GM12873 (cell line): ENCODE measurements at regions not wholly inside any gene's neighbourhood (a gene's known extent, or its start where the extent isn't known, plus 50 kb on each side); places are given as distances from the start of the nearest gene placed in this dataset.

ENCODE experiments used
- TF ChIP-seq, protein P1 (sequence below): IDR thresholded peaks from 2 replicates; pipeline ENCODE4 v1.5.1; 2012; ENCODE audit warnings: low read depth, mild to moderate bottlenecking, moderate library complexity, low read length, control low read depth; ENCODE audit not compliant: insufficient read depth; ENCODE audit errors: missing control alignments

DNA sequence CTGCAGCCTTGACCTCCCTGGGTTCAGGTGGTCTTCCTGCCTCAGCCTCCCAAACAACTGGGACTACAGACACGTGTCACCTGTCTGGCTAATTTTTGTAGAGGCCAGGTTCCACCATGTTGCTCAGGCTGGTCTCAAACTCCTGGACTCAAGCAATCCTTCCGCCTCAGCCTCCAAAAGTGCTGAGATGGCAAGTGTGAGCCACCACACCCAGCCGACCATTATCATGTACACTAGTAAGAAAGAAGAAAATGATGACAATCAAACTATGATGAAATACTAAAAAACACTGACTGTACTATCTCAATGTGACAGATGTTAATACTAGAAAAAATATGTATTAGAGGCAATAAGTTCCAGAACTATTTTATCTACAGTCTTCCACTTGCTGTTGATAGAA is 420.9 kb downstream of the TRIB2 start:
- TF ChIP-seq, protein P1, sequence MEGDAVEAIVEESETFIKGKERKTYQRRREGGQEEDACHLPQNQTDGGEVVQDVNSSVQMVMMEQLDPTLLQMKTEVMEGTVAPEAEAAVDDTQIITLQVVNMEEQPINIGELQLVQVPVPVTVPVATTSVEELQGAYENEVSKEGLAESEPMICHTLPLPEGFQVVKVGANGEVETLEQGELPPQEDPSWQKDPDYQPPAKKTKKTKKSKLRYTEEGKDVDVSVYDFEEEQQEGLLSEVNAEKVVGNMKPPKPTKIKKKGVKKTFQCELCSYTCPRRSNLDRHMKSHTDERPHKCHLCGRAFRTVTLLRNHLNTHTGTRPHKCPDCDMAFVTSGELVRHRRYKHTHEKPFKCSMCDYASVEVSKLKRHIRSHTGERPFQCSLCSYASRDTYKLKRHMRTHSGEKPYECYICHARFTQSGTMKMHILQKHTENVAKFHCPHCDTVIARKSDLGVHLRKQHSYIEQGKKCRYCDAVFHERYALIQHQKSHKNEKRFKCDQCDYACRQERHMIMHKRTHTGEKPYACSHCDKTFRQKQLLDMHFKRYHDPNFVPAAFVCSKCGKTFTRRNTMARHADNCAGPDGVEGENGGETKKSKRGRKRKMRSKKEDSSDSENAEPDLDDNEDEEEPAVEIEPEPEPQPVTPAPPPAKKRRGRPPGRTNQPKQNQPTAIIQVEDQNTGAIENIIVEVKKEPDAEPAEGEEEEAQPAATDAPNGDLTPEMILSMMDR: no peak

DNA sequence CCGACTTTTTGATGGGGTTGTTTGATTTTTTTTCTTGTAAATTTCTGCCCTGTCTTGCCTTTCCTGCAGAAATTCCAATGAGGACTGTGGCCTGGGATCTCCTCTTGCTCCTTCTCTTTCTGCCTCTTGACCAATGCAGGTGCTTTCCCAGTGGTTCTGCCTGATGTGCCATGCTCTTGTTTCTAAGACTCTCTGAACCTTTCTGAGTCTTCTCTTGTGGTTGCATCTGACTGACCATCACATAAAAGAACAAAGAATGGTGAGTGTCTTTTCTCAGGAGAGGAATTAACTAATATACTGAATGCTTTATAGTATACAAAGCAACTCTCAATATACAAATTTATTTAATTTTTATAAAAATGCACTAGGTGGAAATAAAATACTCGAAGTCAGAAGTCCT is 424.6 kb downstream of the TRIB2 start:
- TF ChIP-seq, protein P1: no peak

DNA sequence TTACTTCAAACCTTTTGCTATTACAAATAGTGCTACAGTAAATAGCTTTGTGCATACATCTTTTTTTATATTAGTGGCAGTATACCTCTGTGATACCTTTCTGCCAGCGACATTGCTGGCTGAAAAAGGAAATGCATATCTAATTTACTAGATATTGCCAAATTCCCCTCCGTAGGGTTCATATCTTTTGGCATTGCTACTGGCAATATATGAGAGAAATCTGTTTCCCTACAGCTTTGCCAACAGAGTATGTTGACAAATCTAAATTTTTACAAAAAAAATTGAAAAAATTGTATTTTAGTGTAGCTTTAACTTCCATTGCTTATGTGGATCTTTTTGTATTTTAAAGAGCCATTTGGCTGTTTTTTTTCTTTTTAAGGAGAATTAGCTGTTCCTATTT is 426.7 kb downstream of the TRIB2 start:
- TF ChIP-seq, protein P1: no peak

DNA sequence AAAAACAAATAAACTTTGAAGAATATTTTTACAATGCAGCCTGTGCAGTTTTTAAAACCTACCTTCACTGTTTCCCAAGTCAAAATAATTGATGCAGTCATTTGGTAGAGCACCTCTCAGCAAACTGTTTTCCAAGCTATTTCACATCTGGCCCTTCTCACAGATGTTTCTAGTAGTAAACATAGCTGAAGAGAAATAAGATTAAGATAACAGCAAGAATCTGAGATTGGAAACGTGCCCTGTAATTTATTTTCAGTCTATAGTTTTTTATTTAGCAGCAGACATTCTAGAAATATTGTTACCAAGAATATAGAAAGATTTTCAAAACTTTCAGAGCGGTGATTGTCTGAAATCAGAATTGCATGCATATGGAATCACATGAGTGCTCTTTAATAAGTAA is 440.2 kb downstream of the TRIB2 start:
- TF ChIP-seq, protein P1: no peak

DNA sequence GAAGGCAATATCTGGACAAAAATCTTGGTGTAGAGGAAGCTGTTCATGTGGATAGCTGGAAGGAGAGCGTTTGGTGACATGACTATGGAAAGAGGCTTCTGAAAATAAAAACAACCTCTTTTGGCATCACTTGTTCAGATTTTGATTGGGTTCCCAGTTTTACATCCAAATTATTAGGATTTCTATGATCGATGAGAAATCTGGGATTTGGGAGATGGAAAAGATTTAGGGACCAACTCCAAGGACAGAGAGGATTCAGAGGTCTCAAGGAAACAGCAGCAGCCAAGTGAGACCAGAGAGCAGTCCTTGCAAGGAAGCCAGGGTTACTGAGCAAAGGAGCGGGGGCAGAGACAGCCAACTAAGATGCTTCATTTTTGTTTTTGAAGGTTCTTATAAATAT is 441.7 kb downstream of the TRIB2 start:
- TF ChIP-seq, protein P1: no peak

DNA sequence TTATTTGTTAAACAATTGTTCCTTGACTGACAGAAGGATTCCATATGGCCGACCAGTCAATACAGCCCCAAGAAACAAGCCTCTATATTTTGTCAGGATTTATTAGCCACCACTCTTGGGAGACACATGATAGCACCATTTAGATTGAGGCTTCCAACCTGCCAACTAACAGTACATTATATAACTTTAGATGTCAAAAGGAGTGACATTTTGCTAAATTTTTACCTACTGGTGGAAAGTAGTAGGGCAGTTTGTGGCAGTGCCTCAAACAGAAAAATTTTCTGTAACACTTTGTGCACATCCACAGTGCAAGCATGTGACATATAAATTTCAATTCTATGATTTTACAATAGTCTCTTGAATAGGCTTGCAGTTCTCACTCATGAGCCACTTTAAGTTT is 464.0 kb downstream of the TRIB2 start:
- TF ChIP-seq, protein P1: no peak

DNA sequence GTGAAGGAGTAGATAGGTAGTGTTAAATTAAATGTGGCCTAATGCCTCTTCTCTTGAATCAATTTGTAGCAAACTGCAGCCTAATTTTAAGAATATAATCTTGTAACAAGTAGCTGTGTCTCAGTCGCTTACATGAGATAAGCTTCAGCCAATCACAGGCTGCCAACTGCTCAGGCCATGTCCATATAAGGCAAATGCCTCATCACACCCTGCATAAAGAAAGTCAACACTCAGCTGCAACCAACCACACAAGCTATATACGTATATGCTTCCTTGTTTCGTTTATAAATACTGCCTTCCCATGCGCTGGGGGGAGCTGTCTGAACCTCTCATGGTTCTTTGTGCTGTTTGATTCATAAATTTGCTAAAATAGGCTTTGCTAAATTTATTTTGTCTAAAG is 476.3 kb downstream of the TRIB2 start:
- TF ChIP-seq, protein P1: no peak
